Tibial nerve (tissue), 4 donors: ENCODE measurements at regions not wholly inside any gene's neighbourhood (a gene's known extent, or its start where the extent isn't known, plus 50 kb on each side); places are given as distances from the start of the nearest gene placed in this dataset.
"Not testable (repeated sequence)": the region's sequence is repeated elsewhere in the genome, so short reads cannot be mapped to it uniquely, and the experiment has no call there.

Experiments used
- EP300 ChIP-seq, 2 donors: sonication (generic); formaldehyde crosslinking; IDR thresholded peaks; one replicate each; pipeline ENCODE4 v1.6.1; 2017; ENCODE audit warnings: antibody characterized with exemption in 2 of 2, mild to moderate bottlenecking in 1 of 2
- POLR2A ChIP-seq, 2 donors: fragments of 450-650 bp; IDR thresholded peaks; one replicate each; pipeline ENCODE4 v1.6.1; 2017; ENCODE audit warnings: antibody characterized with exemption in 2 of 2, mild to moderate bottlenecking in 2 of 2, moderate library complexity in 2 of 2
- TF ChIP-seq, protein P1 (sequence below), 5 experiments: fragments of 200-600 bp in 3 of 5; fragments of 450-650 bp in 2 of 5; sonication (generic) in 3 of 5; IDR thresholded peaks; one replicate each; pipeline ENCODE4 v1.5.1; 2016 to 2019; ENCODE audit warnings: antibody characterized with exemption in 5 of 5, mild to moderate bottlenecking in 3 of 5, moderate library complexity in 2 of 5

DNA sequence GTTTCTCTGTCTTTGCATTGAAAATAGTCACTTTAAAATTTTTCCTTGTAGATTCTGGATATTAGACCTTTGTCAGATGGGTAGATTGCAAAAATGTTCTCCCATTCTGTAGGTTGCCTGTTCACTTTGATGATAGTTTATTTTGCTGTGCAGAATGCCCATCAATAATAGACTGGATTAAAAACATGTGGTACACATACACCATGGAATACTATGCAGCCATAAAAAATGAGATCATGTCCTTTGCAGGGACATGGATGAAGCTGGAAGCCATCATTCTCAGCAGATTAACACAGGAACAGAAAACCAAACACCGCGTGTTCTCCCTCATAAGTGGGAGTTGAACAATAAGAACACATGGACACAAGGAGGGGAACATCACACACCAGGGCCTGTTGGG, 670.2 kb upstream of the SOX9 start:
- TF ChIP-seq, protein P1, sequence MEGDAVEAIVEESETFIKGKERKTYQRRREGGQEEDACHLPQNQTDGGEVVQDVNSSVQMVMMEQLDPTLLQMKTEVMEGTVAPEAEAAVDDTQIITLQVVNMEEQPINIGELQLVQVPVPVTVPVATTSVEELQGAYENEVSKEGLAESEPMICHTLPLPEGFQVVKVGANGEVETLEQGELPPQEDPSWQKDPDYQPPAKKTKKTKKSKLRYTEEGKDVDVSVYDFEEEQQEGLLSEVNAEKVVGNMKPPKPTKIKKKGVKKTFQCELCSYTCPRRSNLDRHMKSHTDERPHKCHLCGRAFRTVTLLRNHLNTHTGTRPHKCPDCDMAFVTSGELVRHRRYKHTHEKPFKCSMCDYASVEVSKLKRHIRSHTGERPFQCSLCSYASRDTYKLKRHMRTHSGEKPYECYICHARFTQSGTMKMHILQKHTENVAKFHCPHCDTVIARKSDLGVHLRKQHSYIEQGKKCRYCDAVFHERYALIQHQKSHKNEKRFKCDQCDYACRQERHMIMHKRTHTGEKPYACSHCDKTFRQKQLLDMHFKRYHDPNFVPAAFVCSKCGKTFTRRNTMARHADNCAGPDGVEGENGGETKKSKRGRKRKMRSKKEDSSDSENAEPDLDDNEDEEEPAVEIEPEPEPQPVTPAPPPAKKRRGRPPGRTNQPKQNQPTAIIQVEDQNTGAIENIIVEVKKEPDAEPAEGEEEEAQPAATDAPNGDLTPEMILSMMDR (IDR thresholded peaks at IDR 0.05), result not testable (repeated sequence)
- TF ChIP-seq POLR2A, EP300 (IDR thresholded peaks at IDR 0.05): not testable (repeated sequence)
